Endothelial cell (in vitro differentiated cells): ENCODE measurements at regions not wholly inside any gene's neighbourhood (a gene's known extent, or its start where the extent isn't known, plus 50 kb on each side); places are given as distances from the start of the nearest gene placed in this dataset.
"Not testable (repeated sequence)": the region's sequence is repeated elsewhere in the genome, so short reads cannot be mapped to it uniquely, and the experiment has no call there.

Source experiments
- DNase-seq: peaks from one replicate; pipeline ENCODE4 v3.0.0; 2021; ENCODE audit warnings: low spot score
- H3K27ac Mint-ChIP-seq: one replicate; pipeline ENCODE4 v1.8.0; 2021; ENCODE audit warnings: mixed read lengths, inconsistent platforms; ENCODE audit not compliant: unreplicated experiment
- H3K27me3 Mint-ChIP-seq: one replicate; pipeline ENCODE4 v1.8.0; 2021; ENCODE audit warnings: mild to moderate bottlenecking, moderate library complexity, mixed read lengths, inconsistent platforms; ENCODE audit not compliant: unreplicated experiment
- H3K36me3 Mint-ChIP-seq: one replicate; pipeline ENCODE4 v1.8.0; 2021; ENCODE audit warnings: mild to moderate bottlenecking, low read depth, mixed read lengths, inconsistent platforms; ENCODE audit not compliant: unreplicated experiment
- H3K4me1 Mint-ChIP-seq: one replicate; pipeline ENCODE4 v1.8.0; 2021; ENCODE audit warnings: mild to moderate bottlenecking, mixed read lengths, inconsistent platforms; ENCODE audit not compliant: unreplicated experiment
- H3K4me3 Mint-ChIP-seq: one replicate; pipeline ENCODE4 v1.8.0; 2021; ENCODE audit warnings: mild to moderate bottlenecking, mixed read lengths, inconsistent platforms; ENCODE audit not compliant: unreplicated experiment
- H3K9me3 Mint-ChIP-seq: one replicate; pipeline ENCODE4 v1.8.0; 2021; ENCODE audit warnings: mixed read lengths, inconsistent platforms; ENCODE audit not compliant: unreplicated experiment
- TF ChIP-seq, protein P1 (sequence below): fragments of 200-600 bp; sonication (generic); IDR thresholded peaks from one replicate; pipeline ENCODE4 v1.5.0; 2021; ENCODE audit warnings: antibody characterized with exemption; ENCODE audit not compliant: unreplicated experiment

DNA sequence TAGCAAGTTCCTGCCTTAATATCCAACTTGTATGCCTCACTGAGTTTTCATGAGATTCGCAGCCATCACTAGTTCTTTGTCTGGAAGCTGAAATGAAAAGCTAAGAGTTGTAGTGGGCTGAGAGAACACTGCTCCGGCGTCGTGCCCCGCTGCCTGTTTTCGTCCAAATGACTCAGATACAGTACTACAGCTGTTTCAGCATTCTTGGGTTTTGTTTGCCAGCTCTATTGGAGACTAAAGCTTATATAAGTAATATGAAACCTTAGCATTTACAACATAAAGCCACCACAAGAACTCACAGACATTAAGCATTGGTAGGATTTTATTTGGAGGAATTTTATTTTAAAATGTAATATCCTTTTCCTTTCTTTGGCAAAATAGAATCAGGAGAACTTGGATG lies 299.7 kb downstream of the DLEU7 start:
- TF ChIP-seq, protein P1, sequence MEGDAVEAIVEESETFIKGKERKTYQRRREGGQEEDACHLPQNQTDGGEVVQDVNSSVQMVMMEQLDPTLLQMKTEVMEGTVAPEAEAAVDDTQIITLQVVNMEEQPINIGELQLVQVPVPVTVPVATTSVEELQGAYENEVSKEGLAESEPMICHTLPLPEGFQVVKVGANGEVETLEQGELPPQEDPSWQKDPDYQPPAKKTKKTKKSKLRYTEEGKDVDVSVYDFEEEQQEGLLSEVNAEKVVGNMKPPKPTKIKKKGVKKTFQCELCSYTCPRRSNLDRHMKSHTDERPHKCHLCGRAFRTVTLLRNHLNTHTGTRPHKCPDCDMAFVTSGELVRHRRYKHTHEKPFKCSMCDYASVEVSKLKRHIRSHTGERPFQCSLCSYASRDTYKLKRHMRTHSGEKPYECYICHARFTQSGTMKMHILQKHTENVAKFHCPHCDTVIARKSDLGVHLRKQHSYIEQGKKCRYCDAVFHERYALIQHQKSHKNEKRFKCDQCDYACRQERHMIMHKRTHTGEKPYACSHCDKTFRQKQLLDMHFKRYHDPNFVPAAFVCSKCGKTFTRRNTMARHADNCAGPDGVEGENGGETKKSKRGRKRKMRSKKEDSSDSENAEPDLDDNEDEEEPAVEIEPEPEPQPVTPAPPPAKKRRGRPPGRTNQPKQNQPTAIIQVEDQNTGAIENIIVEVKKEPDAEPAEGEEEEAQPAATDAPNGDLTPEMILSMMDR, result no peak
- DNase-seq, result no peak
- peaks cover 2% of the 10 kb centered on the region for H3K4me1 Mint-ChIP-seq
- no peak overlapping the region for H3K27ac Mint-ChIP-seq
- H3K27me3 Mint-ChIP-seq, result no peaks in the 10 kb centered on the region
- H3K9me3 Mint-ChIP-seq, result no peaks in the 10 kb centered on the region
- no peaks in the 10 kb centered on the region for H3K36me3 Mint-ChIP-seq
- no peak overlapping the region for H3K4me3 Mint-ChIP-seq

DNA sequence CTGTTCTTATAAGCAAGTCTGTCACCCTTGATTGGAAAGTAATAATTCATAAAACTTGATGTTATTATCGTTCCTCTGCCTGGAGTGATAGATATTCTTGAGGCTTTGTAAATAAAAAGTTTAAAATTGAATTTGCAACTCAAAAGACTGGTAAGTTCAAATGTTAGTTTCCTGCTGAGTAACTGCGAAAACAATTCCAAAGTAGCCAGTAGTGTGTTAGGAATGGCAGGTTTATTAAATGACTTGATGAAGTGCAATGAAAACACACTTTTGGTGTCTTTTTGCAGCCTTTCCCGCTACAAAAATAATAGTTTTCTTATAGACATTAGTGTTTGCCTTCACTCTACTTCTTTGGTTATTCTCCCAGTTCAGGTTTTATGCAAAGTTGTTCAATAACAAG lies 299.3 kb downstream of the DLEU7 start:
- Mint-ChIP-seq H3K27ac (no peak overlapping the region), H3K4me3 (no peak overlapping the region), H3K36me3 (no peaks in the 10 kb centered on the region), H3K9me3 (no peaks in the 10 kb centered on the region), H3K4me1 (peaks cover 3% of the 10 kb centered on the region), H3K27me3 (no peaks in the 10 kb centered on the region)
- TF ChIP-seq, protein P1, result no peak
- no peak for DNase-seq

DNA sequence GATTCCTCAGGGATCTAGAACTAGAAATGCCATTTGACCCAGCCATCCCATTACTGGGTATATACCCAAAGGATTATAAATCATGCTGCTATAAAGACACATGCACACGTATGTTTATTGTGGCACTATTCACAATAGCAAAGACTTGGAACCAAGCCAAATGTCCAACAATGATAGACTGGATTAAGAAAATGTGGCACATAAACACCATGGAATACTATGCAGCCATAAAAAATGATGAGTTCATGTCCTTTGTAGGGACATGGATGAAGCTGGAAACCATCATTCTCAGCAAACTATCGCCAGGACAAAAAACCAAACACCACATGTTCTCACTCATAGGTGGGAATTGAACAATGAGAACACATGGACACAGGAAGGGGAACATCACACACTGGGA lies 296.3 kb downstream of the DLEU7 start:
- DNase-seq, H3K9me3 Mint-ChIP-seq, H3K36me3 Mint-ChIP-seq, H3K27ac Mint-ChIP-seq, H3K4me1 Mint-ChIP-seq, H3K4me3 Mint-ChIP-seq, H3K27me3 Mint-ChIP-seq: not testable (repeated sequence)

DNA sequence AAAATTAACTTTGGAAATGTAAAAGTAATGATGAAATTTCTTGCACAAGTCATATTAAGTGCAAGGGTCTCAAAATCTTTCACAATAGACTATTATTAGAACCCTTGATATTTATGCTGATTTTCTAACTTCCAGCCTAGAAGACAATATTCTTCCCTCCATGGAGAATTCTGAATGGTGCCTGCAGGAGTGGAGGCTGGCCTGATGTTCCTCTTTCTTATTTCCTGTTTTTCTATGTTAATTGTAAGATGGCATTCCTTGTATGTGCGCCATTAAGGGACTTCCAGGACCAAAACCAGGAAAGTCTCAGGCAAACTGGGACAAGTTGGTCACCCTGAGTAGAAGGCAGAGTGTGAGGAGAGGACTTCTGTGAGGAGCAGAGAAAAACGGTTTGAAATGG lies 294.9 kb downstream of the DLEU7 start:
- no peak for DNase-seq
- Mint-ChIP-seq H3K4me1 (peaks cover 3% of the 10 kb centered on the region), H3K9me3 (no peaks in the 10 kb centered on the region), H3K27ac (no peak overlapping the region), H3K27me3 (no peaks in the 10 kb centered on the region), H3K36me3 (no peaks in the 10 kb centered on the region), H3K4me3 (no peak overlapping the region)
- TF ChIP-seq, protein P1, result no peak

DNA sequence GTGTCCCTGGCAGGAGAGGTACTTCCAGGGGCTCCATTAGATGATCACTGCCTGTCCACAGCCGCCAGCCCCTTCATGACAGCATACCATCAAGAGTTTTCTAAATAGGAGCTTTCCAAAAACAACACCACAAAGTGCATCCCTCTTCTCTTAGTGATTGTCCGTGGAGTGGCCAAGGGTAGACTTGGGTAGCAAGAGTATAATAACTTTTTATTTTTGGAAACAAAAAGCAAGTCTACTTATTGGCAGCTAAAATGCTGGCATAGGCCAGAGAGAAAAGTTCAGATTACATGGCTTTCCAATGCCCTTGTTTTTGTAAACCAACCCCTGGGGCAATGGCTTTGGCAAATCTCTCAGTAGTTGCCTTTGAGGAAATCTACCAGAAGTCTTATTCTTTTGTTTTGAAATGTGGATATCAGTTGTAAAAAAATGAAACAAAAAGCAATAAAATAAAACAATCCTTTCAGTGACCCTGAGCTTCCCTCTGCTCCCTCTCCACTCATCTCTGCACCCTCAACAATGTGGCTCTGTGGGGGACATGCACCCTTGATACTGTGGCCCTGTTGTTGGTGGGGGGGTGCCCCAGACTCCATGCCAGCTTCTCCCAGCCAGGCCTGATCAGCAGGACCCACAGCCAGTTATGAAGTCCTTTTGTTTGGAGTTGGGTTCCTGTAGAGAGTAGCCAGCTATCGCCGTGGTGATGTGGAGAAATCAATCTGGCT lies 294.1 kb downstream of the DLEU7 start:
- no peaks in the 10 kb centered on the region for H3K27me3 Mint-ChIP-seq
- H3K4me1 Mint-ChIP-seq, result peaks cover 3% of the 10 kb centered on the region
- TF ChIP-seq, protein P1, result no peak
- DNase-seq, result no peak
- H3K9me3 Mint-ChIP-seq, result no peaks in the 10 kb centered on the region
- no peak overlapping the region for H3K4me3 Mint-ChIP-seq
- no peak overlapping the region for H3K27ac Mint-ChIP-seq
- H3K36me3 Mint-ChIP-seq, result no peaks in the 10 kb centered on the region
